Dedifferentiated amniotic fluid mesenchymal stem cell (primary cell): ENCODE measurements at regions not wholly inside any gene's neighbourhood (a gene's known extent, or its start where the extent isn't known, plus 50 kb on each side); places are given as distances from the start of the nearest gene placed in this dataset.
"Not testable (repeated sequence)": the region's sequence is repeated elsewhere in the genome, so short reads cannot be mapped to it uniquely, and the experiment has no call there.

Source experiments
- DNase-seq: peaks from one replicate; pipeline ENCODE4 v3.0.0-alpha.2; 2016; ENCODE audit errors: extremely low spot score

GRCh38 chr1:191498318-191498717 is 659.9 kb upstream of the RGS18 start:
- no peak for DNase-seq

- no peak for DNase-seq
Observed at GRCh38 chr1:191498825-191499224, 659.4 kb upstream of the RGS18 start.

- no peak for DNase-seq
Observed at GRCh38 chr1:191504999-191505398, 653.3 kb upstream of the RGS18 start.

- DNase-seq = no peak
Observed at GRCh38 chr1:191508239-191508638, 650.0 kb upstream of the RGS18 start.

- not testable (repeated sequence) for DNase-seq
Observed at GRCh38 chr1:191511480-191511879, 646.8 kb upstream of the RGS18 start.

GRCh38 chr1:191517826-191518225 is 640.4 kb upstream of the RGS18 start:
- DNase-seq = no peak

- no peak for DNase-seq
Observed at GRCh38 chr1:191519519-191519918, 638.7 kb upstream of the RGS18 start.

- DNase-seq = no peak
Observed at GRCh38 chr1:191520345-191520744, 637.9 kb upstream of the RGS18 start.

GRCh38 chr1:191525944-191526343 is 632.3 kb upstream of the RGS18 start:
- DNase-seq = not testable (repeated sequence)

- no peak for DNase-seq
Observed at GRCh38 chr1:191528275-191528674, 630.0 kb upstream of the RGS18 start.

- no peak for DNase-seq
Observed at GRCh38 chr1:191530928-191531327, 627.3 kb upstream of the RGS18 start.

- DNase-seq = no peak
Observed at GRCh38 chr1:191533254-191533653, 625.0 kb upstream of the RGS18 start.

- DNase-seq = no peak
Observed at GRCh38 chr1:191536791-191537429, 621.4 kb upstream of the RGS18 start.

- DNase-seq = no peak
Observed at GRCh38 chr1:191541758-191542157, 616.5 kb upstream of the RGS18 start.

- no peak for DNase-seq
Observed at GRCh38 chr1:191542444-191542843, 615.8 kb upstream of the RGS18 start.

GRCh38 chr1:191546803-191547202 is 611.5 kb upstream of the RGS18 start:
- DNase-seq = no peak

GRCh38 chr1:191551019-191551418 is 607.2 kb upstream of the RGS18 start:
- no peak for DNase-seq

GRCh38 chr1:191558379-191558778 is 599.9 kb upstream of the RGS18 start:
- DNase-seq = no peak

GRCh38 chr1:191561276-191561675 is 597.0 kb upstream of the RGS18 start:
- DNase-seq = no peak

- no peak for DNase-seq
Observed at GRCh38 chr1:191564275-191564674, 594.0 kb upstream of the RGS18 start.

GRCh38 chr1:191572479-191572878 is 585.8 kb upstream of the RGS18 start:
- DNase-seq = no peak

- DNase-seq = no peak
Observed at GRCh38 chr1:191575180-191575579, 583.1 kb upstream of the RGS18 start.

GRCh38 chr1:191575746-191576145 is 582.5 kb upstream of the RGS18 start:
- no peak for DNase-seq

- DNase-seq = no peak
Observed at GRCh38 chr1:191577213-191577612, 581.0 kb upstream of the RGS18 start.
